ENCODE measurements at regions not wholly inside any gene's neighbourhood (a gene's known extent, or its start where the extent isn't known, plus 50 kb on each side); places are given as distances from the start of the nearest gene placed in this dataset.

- DNase-seq: no peak
- Mint-ChIP-seq H3K4me3 (no peak overlapping the region), H3K9me3 (peaks cover 2% of the 10 kb centered on the region), H3K36me3 (ENCODE audit: low read depth) (no peaks in the 10 kb centered on the region), H3K27me3 (no peaks in the 10 kb centered on the region), H3K4me1 (no peaks in the 10 kb centered on the region), H3K27ac (no peak overlapping the region)
- ChIA-PET CTCF (no interaction called here), POLR2A (no interaction called here)
Observed at GRCh38 chr6:12458558-12458957, 168.4 kb downstream of the EDN1 start.

- no peaks in the 10 kb centered on the region for H3K4me1 Mint-ChIP-seq
- H3K4me3 Mint-ChIP-seq: no peak overlapping the region
- no peaks in the 10 kb centered on the region for H3K36me3 Mint-ChIP-seq (ENCODE audit: low read depth)
- ChIA-PET POLR2A (no interaction called here), CTCF (no interaction called here)
- no peak overlapping the region for H3K27ac Mint-ChIP-seq
- H3K9me3 Mint-ChIP-seq: no peaks in the 10 kb centered on the region
- DNase-seq: no peak
- H3K27me3 Mint-ChIP-seq: no peaks in the 10 kb centered on the region
Observed at GRCh38 chr6:12459945-12460661, 169.9 kb downstream of the EDN1 start.

GRCh38 chr6:12467706-12468670 is 177.8 kb downstream of the EDN1 start:
- H3K4me1 Mint-ChIP-seq: no peaks in the 10 kb centered on the region
- H3K9me3 Mint-ChIP-seq: no peaks in the 10 kb centered on the region
- H3K27me3 Mint-ChIP-seq: peaks cover 3% of the 10 kb centered on the region
- no peak overlapping the region for H3K27ac Mint-ChIP-seq
- no peaks in the 10 kb centered on the region for H3K36me3 Mint-ChIP-seq (ENCODE audit: low read depth)
- CTCF ChIA-PET: no interaction called here
- no peak overlapping the region for H3K4me3 Mint-ChIP-seq
- no peak for DNase-seq
- POLR2A ChIA-PET: no interaction called here

GRCh38 chr6:12472601-12473038 is 182.5 kb downstream of the EDN1 start:
- ChIA-PET CTCF (no interaction called here), POLR2A (no interaction called here)
- no peak for DNase-seq
- H3K27me3 Mint-ChIP-seq: no peaks in the 10 kb centered on the region
- no peak overlapping the region for H3K4me3 Mint-ChIP-seq
- no peaks in the 10 kb centered on the region for H3K36me3 Mint-ChIP-seq (ENCODE audit: low read depth)
- no peaks in the 10 kb centered on the region for H3K9me3 Mint-ChIP-seq
- H3K27ac Mint-ChIP-seq: no peak overlapping the region
- no peaks in the 10 kb centered on the region for H3K4me1 Mint-ChIP-seq

- CTCF ChIA-PET: no interaction called here
- Mint-ChIP-seq H3K4me3 (no peak overlapping the region), H3K36me3 (ENCODE audit: low read depth) (no peaks in the 10 kb centered on the region), H3K27ac (no peak overlapping the region), H3K27me3 (no peaks in the 10 kb centered on the region), H3K4me1 (no peaks in the 10 kb centered on the region), H3K9me3 (no peaks in the 10 kb centered on the region)
- POLR2A ChIA-PET: no interaction called here
- DNase-seq: no peak
Observed at GRCh38 chr6:12473494-12473893, 183.3 kb downstream of the EDN1 start.

- Mint-ChIP-seq H3K27ac (no peak overlapping the region), H3K27me3 (no peaks in the 10 kb centered on the region), H3K36me3 (ENCODE audit: low read depth) (no peaks in the 10 kb centered on the region), H3K4me1 (no peaks in the 10 kb centered on the region), H3K4me3 (no peak overlapping the region), H3K9me3 (no peaks in the 10 kb centered on the region)
- ChIA-PET CTCF (no interaction called here), POLR2A (no interaction called here)
- no peak for DNase-seq
Observed at GRCh38 chr6:12474167-12475140, 184.3 kb downstream of the EDN1 start.

GRCh38 chr6:12476484-12476883 is 186.3 kb downstream of the EDN1 start:
- Mint-ChIP-seq H3K4me1 (no peaks in the 10 kb centered on the region), H3K9me3 (no peaks in the 10 kb centered on the region), H3K36me3 (ENCODE audit: low read depth) (no peaks in the 10 kb centered on the region), H3K27me3 (no peaks in the 10 kb centered on the region), H3K4me3 (no peak overlapping the region), H3K27ac (no peak overlapping the region)
- no peak for DNase-seq
- CTCF ChIA-PET: no interaction called here
- POLR2A ChIA-PET: no interaction called here

- Mint-ChIP-seq H3K27ac (no peak overlapping the region), H3K36me3 (ENCODE audit: low read depth) (no peaks in the 10 kb centered on the region), H3K9me3 (no peaks in the 10 kb centered on the region), H3K27me3 (no peaks in the 10 kb centered on the region), H3K4me1 (no peaks in the 10 kb centered on the region), H3K4me3 (no peak overlapping the region)
- no peak for DNase-seq
- CTCF ChIA-PET: no interaction called here
- POLR2A ChIA-PET: no interaction called here
Observed at GRCh38 chr6:12477616-12478015, 187.5 kb downstream of the EDN1 start.

- H3K27ac Mint-ChIP-seq: no peak overlapping the region
- H3K9me3 Mint-ChIP-seq: no peaks in the 10 kb centered on the region
- no peak overlapping the region for H3K4me3 Mint-ChIP-seq
- ChIA-PET POLR2A (no interaction called here), CTCF (no interaction called here)
- no peaks in the 10 kb centered on the region for H3K27me3 Mint-ChIP-seq
- no peaks in the 10 kb centered on the region for H3K36me3 Mint-ChIP-seq (ENCODE audit: low read depth)
- no peaks in the 10 kb centered on the region for H3K4me1 Mint-ChIP-seq
- DNase-seq: no peak
Observed at GRCh38 chr6:12478921-12479320, 188.8 kb downstream of the EDN1 start.

GRCh38 chr6:12479451-12479850 is 189.3 kb downstream of the EDN1 start:
- DNase-seq: no peak
- ChIA-PET CTCF (no interaction called here), POLR2A (no interaction called here)
- Mint-ChIP-seq H3K4me1 (no peaks in the 10 kb centered on the region), H3K4me3 (no peak overlapping the region), H3K9me3 (no peaks in the 10 kb centered on the region), H3K27ac (no peak overlapping the region), H3K27me3 (no peaks in the 10 kb centered on the region), H3K36me3 (ENCODE audit: low read depth) (no peaks in the 10 kb centered on the region)

GRCh38 chr6:12479881-12480280 is 189.7 kb downstream of the EDN1 start:
- Mint-ChIP-seq H3K36me3 (ENCODE audit: low read depth) (no peaks in the 10 kb centered on the region), H3K4me1 (no peaks in the 10 kb centered on the region), H3K27me3 (no peaks in the 10 kb centered on the region), H3K9me3 (no peaks in the 10 kb centered on the region), H3K27ac (no peak overlapping the region), H3K4me3 (no peak overlapping the region)
- DNase-seq: no peak
- ChIA-PET POLR2A (no interaction called here), CTCF (no interaction called here)

GRCh38 chr6:12480379-12480778 is 190.2 kb downstream of the EDN1 start:
- H3K36me3 Mint-ChIP-seq (ENCODE audit: low read depth): no peaks in the 10 kb centered on the region
- no peak overlapping the region for H3K27ac Mint-ChIP-seq
- ChIA-PET POLR2A (no interaction called here), CTCF (no interaction called here)
- no peak for DNase-seq
- no peaks in the 10 kb centered on the region for H3K4me1 Mint-ChIP-seq
- no peak overlapping the region for H3K4me3 Mint-ChIP-seq
- H3K9me3 Mint-ChIP-seq: no peaks in the 10 kb centered on the region
- H3K27me3 Mint-ChIP-seq: no peaks in the 10 kb centered on the region

GRCh38 chr6:12481292-12481691 is 191.1 kb downstream of the EDN1 start:
- Mint-ChIP-seq H3K9me3 (no peaks in the 10 kb centered on the region), H3K4me1 (no peaks in the 10 kb centered on the region), H3K36me3 (ENCODE audit: low read depth) (no peaks in the 10 kb centered on the region), H3K4me3 (no peak overlapping the region), H3K27ac (no peak overlapping the region), H3K27me3 (no peaks in the 10 kb centered on the region)
- CTCF ChIA-PET: no interaction called here
- DNase-seq: no peak
- POLR2A ChIA-PET: no interaction called here
